ENCODE measurements at regions not wholly inside any gene's neighbourhood (a gene's known extent, or its start where the extent isn't known, plus 50 kb on each side); places are given as distances from the start of the nearest gene placed in this dataset.

- TF ChIP-seq CTCF (IDR thresholded peaks at IDR 0.05), result no peak
- no peak for TF ChIP-seq EP300 (IDR thresholded peaks at IDR 0.05)
- TF ChIP-seq POLR2AphosphoS5 (IDR thresholded peaks at IDR 0.05), result no peak
- TF ChIP-seq POLR2A (IDR thresholded peaks at IDR 0.05), result no peak
Observed at GRCh38 chr3:164235289-164236028, 842.8 kb downstream of the SI start.
